A549 (cell line): ENCODE measurements at regions not wholly inside any gene's neighbourhood (a gene's known extent, or its start where the extent isn't known, plus 50 kb on each side); places are given as distances from the start of the nearest gene placed in this dataset.

Experiments used
- ATAC-seq, 2 experiments: fragments of 200-7000 bp in 1 of 2; fragments of >200 bp in 1 of 2; cut with Nextera tagmentation in 1 of 2; cut with Tn5 transposase in 1 of 2; 3 replicates each; pipeline versions ENCODE4 v1.8.0 to v1.9.1; 2018 to 2020; ENCODE audit warnings: mild to moderate bottlenecking in 1 of 2, moderate library complexity in 1 of 2
- CTCF ChIA-PET: fragments of 300-600 bp; sonication (Branson Sonifier 250); formaldehyde crosslinking; extraction: SDS; loops from one replicate; lab custom pipeline; 2021; ENCODE audit warnings: antibody characterized with exemption, inconsistent platforms; lab: Yijun Ruan, JAX
- POLR2A ChIA-PET: fragments of 350-600 bp; formaldehyde crosslinking; extraction: SDS; loops from one replicate; lab custom pipeline; 2021; ENCODE audit warnings: antibody characterized with exemption, inconsistent platforms; lab: Yijun Ruan, JAX
- DNase-seq, 2 experiments: peaks; one replicate each; pipeline versions ENCODE4 v3.0.0 to v3.0.0-alpha.2; 2011 to 2016; ENCODE audit warnings: low read depth in 1 of 2, low spot score in 1 of 2
- FAIRE-seq: peaks from 2 replicates; lab custom pipeline; 2011; peaks lifted over from hg19 to GRCh38; lab: Jason Lieb, UNC
- H3K27ac ChIP-seq, 2 experiments: fragments of >200 bp; sonication (Bioruptor Twin); formaldehyde crosslinking; 3 replicates each; pipeline ENCODE4 v1.5.1; 2016 to 2017
- H3K4me1 ChIP-seq: fragments of >200 bp; sonication (Bioruptor Twin); formaldehyde crosslinking; 3 replicates; pipeline ENCODE4 v1.6.1; 2016
- H3K4me2 ChIP-seq: fragments of >200 bp; sonication (Bioruptor Twin); formaldehyde crosslinking; 3 replicates; pipeline ENCODE4 v1.6.1; 2016
- H3K4me3 ChIP-seq: fragments of >200 bp; sonication (Bioruptor Twin); formaldehyde crosslinking; 3 replicates; pipeline ENCODE4 v1.5.1; 2016
- H3K9me3 ChIP-seq: fragments of >200 bp; sonication (Bioruptor Twin); formaldehyde crosslinking; 3 replicates; pipeline ENCODE4 v1.6.1; 2016
- ATOH8 ChIP-seq: fragments of 250-450 bp; sonication (Bioruptor Pico); IDR thresholded peaks from 2 replicates; pipeline ENCODE4 v1.5.0; 2020; ENCODE audit warnings: low read depth, mild to moderate bottlenecking, moderate library complexity
- BCL3 ChIP-seq: fragments of >200 bp; sonication (Bioruptor Twin); formaldehyde crosslinking; IDR thresholded peaks from 3 replicates; pipeline ENCODE4 v1.6.1; 2016
- BHLHE40 ChIP-seq: IDR thresholded peaks from 2 replicates; pipeline ENCODE4 v1.6.1; 2012; ENCODE audit warnings: low read depth, low read length, inconsistent platforms
- ESRRA ChIP-seq: fragments of 150-350 bp; IDR thresholded peaks from 2 replicates; pipeline ENCODE4 v1.6.1; 2014; ENCODE audit warnings: mild to moderate bottlenecking, low read length, borderline replicate concordance
- FOXS1 ChIP-seq: fragments of 250-450 bp; sonication (Bioruptor Pico); IDR thresholded peaks from 2 replicates; pipeline ENCODE4 v1.5.0; 2020; ENCODE audit warnings: mild to moderate bottlenecking, moderate library complexity
- HDAC2 ChIP-seq: fragments of 200-600 bp; sonication (generic); IDR thresholded peaks from 2 replicates; pipeline ENCODE4 v1.6.1; 2016
- HEYL ChIP-seq: fragments of 250-450 bp; sonication (Bioruptor Pico); IDR thresholded peaks from 2 replicates; pipeline ENCODE4 v1.8.0; 2021; ENCODE audit warnings: mild to moderate bottlenecking, moderate library complexity
- HMGXB4 ChIP-seq: fragments of 250-450 bp; sonication (Bioruptor Pico); IDR thresholded peaks from 2 replicates; pipeline ENCODE4 v1.5.0; 2021; ENCODE audit warnings: mild to moderate bottlenecking, moderate library complexity, borderline replicate concordance
- HOXB13 ChIP-seq: fragments of 250-450 bp; sonication (Bioruptor Pico); IDR thresholded peaks from 2 replicates; pipeline ENCODE4 v1.5.0; 2020; ENCODE audit warnings: low read depth, mild to moderate bottlenecking, moderate library complexity
- HOXB5 ChIP-seq: fragments of 250-450 bp; sonication (Bioruptor Pico); IDR thresholded peaks from 2 replicates; pipeline ENCODE4 v1.5.0; 2020; ENCODE audit warnings: mild to moderate bottlenecking, moderate library complexity
- JUN ChIP-seq, 2 experiments: fragments of >200 bp; sonication (Bioruptor Twin); formaldehyde crosslinking; IDR thresholded peaks; 2 replicates in 1 of 2; 3 replicates in 1 of 2; pipeline ENCODE4 v1.6.1; 2016 to 2017
- MYC ChIP-seq: IDR thresholded peaks from 2 replicates; pipeline ENCODE4 v1.6.1; 2012; ENCODE audit warnings: mild to moderate bottlenecking, inconsistent platforms, low read length, improper control_type of control experiment, borderline replicate concordance
- PBX3 ChIP-seq: IDR thresholded peaks from 2 replicates; pipeline ENCODE4 v1.6.1; 2012
- REST ChIP-seq: fragments of 200-600 bp; sonication (generic); IDR thresholded peaks from 2 replicates; pipeline ENCODE4 v1.6.1; 2016; ENCODE audit warnings: antibody characterized with exemption, mild to moderate bottlenecking, moderate library complexity
- RFX5 ChIP-seq: fragments of 450-650 bp; IDR thresholded peaks from 2 replicates; pipeline ENCODE4 v1.7.1; 2014; ENCODE audit warnings: antibody characterized with exemption, mild to moderate bottlenecking, moderate library complexity
- TFCP2L1 ChIP-seq: fragments of 250-450 bp; sonication (Bioruptor Pico); IDR thresholded peaks from 2 replicates; pipeline ENCODE4 v1.5.0; 2021; ENCODE audit warnings: mild to moderate bottlenecking
- ZFP36 ChIP-seq: fragments of 450-650 bp; IDR thresholded peaks from 2 replicates; pipeline ENCODE4 v1.6.1; 2014; ENCODE audit warnings: borderline replicate concordance; ENCODE audit not compliant: partially characterized antibody
- ZNF302 ChIP-seq: fragments of 250-450 bp; sonication (Bioruptor Pico); IDR thresholded peaks from 2 replicates; pipeline ENCODE4 v1.9.0; 2021; ENCODE audit warnings: inconsistent platforms, mild to moderate bottlenecking, moderate library complexity
- WGBS: methylation state at CpG from one replicate; pipeline ENCODE4 v1.1.6; 2017; ENCODE audit errors: missing lambda C conversion rate; 5-methylcytosine and 5-hydroxymethylcytosine counted together

- H3K4me1 ChIP-seq = no peaks in the 10 kb centered on the region
- WGBS = 73% methylated on average over 3 of the region's 3 CpGs
- DNase-seq = no peak
- H3K4me3 ChIP-seq = no peak overlapping the region
- ATAC-seq = no peak
- 0 out of 3 replicates have a peak, but pooled peaks cover 3% of the 10 kb centered on the region for H3K9me3 ChIP-seq
- no peak overlapping the region for H3K4me2 ChIP-seq
- no peak overlapping the region for H3K27ac ChIP-seq
- TF ChIP-seq REST = no peak
- TF ChIP-seq ATOH8 (CRISPR knock-in tag) = no peak
- TF ChIP-seq HOXB5 (CRISPR knock-in tag) = no peak
- no peak for TF ChIP-seq HDAC2
- TF ChIP-seq RFX5 = no peak
- no peak for TF ChIP-seq MYC
- no peak for TF ChIP-seq TFCP2L1 (CRISPR knock-in tag)
- no peak for TF ChIP-seq HEYL (CRISPR knock-in tag)
- no peak for TF ChIP-seq BCL3
- TF ChIP-seq ZNF302 (CRISPR knock-in tag) = no peak
- no peak for TF ChIP-seq PBX3
- no peak for TF ChIP-seq JUN (IDR thresholded peaks at IDR 0.05)
- no peak for TF ChIP-seq BHLHE40
- TF ChIP-seq ZFP36 = no peak
- no peak for TF ChIP-seq HMGXB4 (CRISPR knock-in tag)
- TF ChIP-seq HOXB13 = no peak
- TF ChIP-seq ESRRA = no peak
- CTCF ChIA-PET = no interaction called here
- FAIRE-seq = no peak
- POLR2A ChIA-PET = no interaction called here
Measured at GRCh38 chr12:20199780-20200179, 168.6 kb upstream of the PDE3A start.

- DNase-seq = no peak
- ChIA-PET CTCF (interaction anchor here (0.9 kb wide), 1 partner anchor 9 kb away, joined by 3 read pairs; no protein-coding TSS in a partner anchor), POLR2A (no interaction called here)
- Histone ChIP-seq H3K4me3 (no peak overlapping the region), H3K27ac (no peak overlapping the region), H3K4me2 (no peak overlapping the region), H3K9me3 (0 out of 3 replicates have a peak, but pooled peaks cover 3% of the 10 kb centered on the region), H3K4me1 (peaks cover 11% of the 10 kb centered on the region)
- no peak for FAIRE-seq
- TF ChIP-seq FOXS1 (no peak), TFCP2L1 (CRISPR knock-in tag) (no peak), MYC (no peak)
- ATAC-seq = no peak
Measured at GRCh38 chr12:20201733-20202132, 166.6 kb upstream of the PDE3A start.
